Ovary (tissue), 3 donors: ENCODE measurements at regions not wholly inside any gene's neighbourhood (a gene's known extent, or its start where the extent isn't known, plus 50 kb on each side); places are given as distances from the start of the nearest gene placed in this dataset.

Source experiments
- CTCF ChIP-seq, 3 donors: fragments of 450-650 bp in 2 of 3; fragments of 200-600 bp in 1 of 3; IDR thresholded peaks; one replicate each; pipeline versions ENCODE4 v1.5.1 to v1.8.0; 2016 to 2022; ENCODE audit warnings: antibody characterized with exemption in 3 of 3, mild to moderate bottlenecking in 1 of 3
- EP300 ChIP-seq: sonication (generic); formaldehyde crosslinking; IDR thresholded peaks from one replicate; pipeline ENCODE4 v1.6.1; 2017; ENCODE audit warnings: antibody characterized with exemption
- donor health status: DM: no; HTN: no; CAD: no.

GRCh38 chr13:34311251-34311650 is 493.3 kb downstream of the RFC3 start:
- TF ChIP-seq CTCF (IDR thresholded peaks at IDR 0.05) (no peak), EP300 (no peak)
